SK-N-MC (cell line): ENCODE measurements at regions not wholly inside any gene's neighbourhood (a gene's known extent, or its start where the extent isn't known, plus 50 kb on each side); places are given as distances from the start of the nearest gene placed in this dataset.

Experiments used
- EZH2 ChIP-seq: fragments of 200-600 bp; sonication (generic); IDR thresholded peaks from one replicate; pipeline ENCODE4 v1.6.1; 2017; ENCODE audit warnings: antibody characterized with exemption
- POLR2AphosphoS5 ChIP-seq: IDR thresholded peaks from 2 replicates; pipeline ENCODE4 v1.6.1; 2012; ENCODE audit warnings: mild to moderate bottlenecking, low read depth, low read length, borderline replicate concordance

- no peak for TF ChIP-seq EZH2
- no peak for TF ChIP-seq POLR2AphosphoS5
Measured at GRCh38 chr1:243939167-243939848, 89.3 kb upstream of the AKT3 start.
